HCT116 (cell line): ENCODE measurements at regions not wholly inside any gene's neighbourhood (a gene's known extent, or its start where the extent isn't known, plus 50 kb on each side); places are given as distances from the start of the nearest gene placed in this dataset.
"Not testable (repeated sequence)": the region's sequence is repeated elsewhere in the genome, so short reads cannot be mapped to it uniquely, and the experiment has no call there.

Source experiments
- CTCF ChIP-seq, 3 experiments: fragments of 200-600 bp in 1 of 3; sonication (generic) in 1 of 3; IDR thresholded peaks in 2 of 3; conservative IDR thresholded peaks in 1 of 3; 2 replicates each; pipeline ENCODE4 v1.5.1; 2012 to 2017; ENCODE audit warnings: low read depth in 2 of 3, low read length in 2 of 3, antibody characterized with exemption in 1 of 3, borderline replicate concordance in 1 of 3, control low read depth in 1 of 3, mild to moderate bottlenecking in 1 of 3, mixed read lengths in 1 of 3, mixed run types in 1 of 3, moderate library complexity in 1 of 3; ENCODE audit not compliant: insufficient read depth in 1 of 3
- EZH2phosphoT487 ChIP-seq: fragments of 200-600 bp; IDR thresholded peaks from 2 replicates; pipeline ENCODE4 v1.6.1; 2018; ENCODE audit warnings: antibody characterized with exemption, borderline replicate concordance
- POLR2A ChIP-seq: IDR thresholded peaks from 2 replicates; pipeline ENCODE4 v1.7.0; 2011; ENCODE audit warnings: borderline replicate concordance; ENCODE audit not compliant: insufficient read depth, insufficient read length; ENCODE audit errors: extremely low read depth
- RAD21 ChIP-seq: IDR thresholded peaks from 2 replicates; pipeline ENCODE4 v1.6.1; 2012; ENCODE audit warnings: low read depth, mild to moderate bottlenecking
- REST ChIP-seq: IDR thresholded peaks from 2 replicates; pipeline ENCODE4 v1.6.1; 2012; ENCODE audit warnings: low read depth

GRCh38 chr19:20466638-20466990, 99.0 kb downstream of the ZNF737 start:
- not testable (repeated sequence) for TF ChIP-seq RAD21; POLR2A; CTCF (IDR thresholded peaks at IDR 0.05 in 2 of 3, conservative IDR thresholded peaks at IDR 0.05 in 1 of 3; ENCODE audit: borderline replicate concordance in 1 of 3, insufficient read depth in 1 of 3, low read depth in 2 of 3, low read length in 2 of 3); EZH2phosphoT487; REST
